HG03457 (cell line): ENCODE measurements at regions not wholly inside any gene's neighbourhood (a gene's known extent, or its start where the extent isn't known, plus 50 kb on each side); places are given as distances from the start of the nearest gene placed in this dataset.
"Not testable (repeated sequence)": the region's sequence is repeated elsewhere in the genome, so short reads cannot be mapped to it uniquely, and the experiment has no call there.

ENCODE experiments used
- ATAC-seq: cut with Tn5 transposase; IDR thresholded peaks from one replicate; pipeline ENCODE4 v1.9.1; 2021; ENCODE audit warnings: moderate number of reproducible peaks; ENCODE audit not compliant: unreplicated experiment

DNA sequence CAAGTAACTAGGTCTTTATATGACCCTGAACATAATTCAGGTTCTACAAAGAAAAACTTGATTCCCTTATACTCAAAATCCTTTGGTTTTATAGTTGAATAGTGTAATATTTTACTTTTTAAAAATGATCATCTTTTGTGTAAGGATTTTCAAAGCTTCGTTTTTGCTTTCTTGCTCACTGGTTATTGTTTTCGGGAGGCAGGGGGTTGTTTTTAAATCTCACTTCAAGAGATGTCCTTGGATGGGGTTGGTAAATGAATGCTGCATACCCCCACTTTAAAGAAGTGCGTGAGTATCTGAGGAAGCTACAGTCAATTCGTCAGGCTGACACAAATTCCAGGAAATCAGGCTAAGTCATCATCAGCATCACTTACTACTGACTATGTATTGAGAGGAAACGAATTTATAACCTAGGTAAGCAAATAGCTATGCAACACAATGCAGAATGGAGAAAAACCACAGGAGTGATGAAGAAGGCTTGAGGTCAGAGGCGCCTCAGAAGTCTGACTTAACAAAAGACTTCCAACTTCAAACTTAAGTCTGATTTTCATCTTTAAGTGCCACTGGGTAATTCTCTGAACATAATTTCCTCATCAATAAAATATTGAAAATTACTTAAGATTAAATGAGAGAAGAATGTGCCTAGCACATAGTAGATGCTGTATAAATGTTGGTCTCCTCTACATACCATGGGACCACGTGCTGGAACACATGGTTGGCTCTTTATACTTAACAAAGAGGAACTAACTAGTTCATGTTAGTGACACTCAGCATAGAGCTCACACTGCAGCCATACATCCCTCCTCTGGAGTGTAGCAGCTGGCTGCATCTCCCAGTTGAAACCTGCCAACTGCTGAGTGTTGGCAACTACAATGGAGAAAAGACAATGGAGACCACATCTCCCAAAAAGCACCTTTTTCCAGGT, 106.0 kb upstream of the KIF2A start:
- ATAC-seq: no peak

GRCh38 chr5:62206150-62206829, 99.7 kb upstream of the KIF2A start:
- no peak for ATAC-seq

DNA sequence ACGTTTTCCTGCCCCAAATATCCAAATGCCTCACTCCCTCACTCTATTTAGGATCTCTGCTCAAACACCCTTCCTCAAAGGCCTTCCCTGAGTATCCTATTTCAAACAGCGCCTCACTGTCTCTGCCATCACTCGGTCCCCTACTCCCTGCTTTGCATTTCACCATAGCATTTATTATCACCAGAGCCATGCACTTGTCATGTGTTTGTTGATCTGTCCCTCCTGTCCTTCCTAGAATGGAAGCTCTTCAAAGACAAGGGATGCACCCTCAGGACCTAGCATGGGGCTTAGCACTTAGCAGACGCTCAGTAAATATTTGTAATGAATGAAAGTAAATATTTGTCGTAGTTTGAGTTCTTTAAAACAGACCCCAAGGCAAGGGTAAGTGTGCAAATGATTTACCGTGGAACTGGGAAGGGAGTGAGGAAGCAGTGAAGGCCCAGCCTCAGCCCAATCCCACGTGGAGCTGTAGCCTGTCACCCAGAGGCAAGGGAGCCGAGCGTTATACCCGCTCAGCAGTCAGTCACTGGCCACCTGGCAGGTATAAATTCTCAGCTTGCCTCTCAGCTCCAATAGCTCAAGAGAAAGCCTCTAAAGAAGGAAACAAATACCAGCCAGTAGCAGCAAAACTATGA, 97.7 kb upstream of the KIF2A start:
- no peak for ATAC-seq

DNA sequence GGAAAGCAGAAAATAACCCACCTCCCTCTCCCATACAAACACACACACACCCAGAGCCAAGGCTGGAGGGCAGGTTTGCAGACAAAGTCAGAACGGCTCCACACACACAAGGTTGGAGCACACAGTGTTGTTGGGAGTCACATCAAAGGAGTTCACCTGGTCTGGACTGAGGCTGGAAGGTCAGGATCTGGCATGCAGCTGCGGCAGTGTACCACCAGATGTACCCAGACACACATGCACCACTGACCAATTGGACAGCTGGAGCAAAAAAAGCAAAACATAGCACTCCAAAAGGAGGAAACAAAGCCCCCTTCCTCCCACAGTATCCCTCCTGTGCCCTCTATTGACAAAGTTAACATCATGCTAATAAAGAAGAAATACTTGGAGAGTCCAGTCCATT, 94.6 kb upstream of the KIF2A start:
- no peak for ATAC-seq

GRCh38 chr5:62212648-62213047, 93.4 kb upstream of the KIF2A start:
- ATAC-seq: no peak

DNA sequence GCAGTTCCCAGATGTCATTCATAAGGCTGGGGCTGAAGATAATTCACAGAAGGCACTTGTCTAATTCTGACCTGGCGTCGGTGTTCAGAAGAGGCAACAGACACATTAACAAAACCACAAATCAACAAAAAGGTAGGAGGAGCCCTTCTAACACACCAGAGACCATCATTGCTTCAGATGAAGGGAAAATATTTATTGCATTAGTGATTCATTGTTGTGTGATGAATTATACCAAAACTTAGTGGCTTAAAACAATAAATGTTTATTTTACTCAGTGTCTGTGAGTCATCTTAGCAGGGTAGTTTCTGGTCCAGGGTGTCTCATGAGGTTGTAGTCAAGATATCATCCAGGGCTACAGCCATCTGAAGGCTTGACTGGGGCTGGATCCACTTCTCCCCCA, 91.3 kb upstream of the KIF2A start:
- ATAC-seq: no peak

GRCh38 chr5:62216603-62217002, 89.4 kb upstream of the KIF2A start:
- not testable (repeated sequence) for ATAC-seq

DNA sequence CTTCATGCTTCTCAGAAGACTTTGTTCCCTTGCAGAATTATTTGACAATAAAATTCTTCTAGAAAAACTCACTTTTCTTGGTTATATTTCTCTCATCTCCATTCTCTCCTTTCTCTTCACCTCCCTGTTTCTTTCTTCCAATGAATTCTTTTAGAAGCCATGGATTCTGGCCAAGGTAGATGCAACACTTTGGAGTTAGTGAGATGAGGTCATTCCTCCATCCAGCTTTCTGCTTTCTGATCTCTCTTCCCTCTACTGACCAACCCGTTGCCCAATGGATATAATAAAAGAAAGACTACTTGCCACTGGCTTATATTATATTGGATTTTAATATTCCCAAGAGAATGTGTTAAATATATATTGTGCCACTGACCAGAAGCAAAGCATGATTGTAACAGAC, 88.9 kb upstream of the KIF2A start:
- ATAC-seq: not testable (repeated sequence)

DNA sequence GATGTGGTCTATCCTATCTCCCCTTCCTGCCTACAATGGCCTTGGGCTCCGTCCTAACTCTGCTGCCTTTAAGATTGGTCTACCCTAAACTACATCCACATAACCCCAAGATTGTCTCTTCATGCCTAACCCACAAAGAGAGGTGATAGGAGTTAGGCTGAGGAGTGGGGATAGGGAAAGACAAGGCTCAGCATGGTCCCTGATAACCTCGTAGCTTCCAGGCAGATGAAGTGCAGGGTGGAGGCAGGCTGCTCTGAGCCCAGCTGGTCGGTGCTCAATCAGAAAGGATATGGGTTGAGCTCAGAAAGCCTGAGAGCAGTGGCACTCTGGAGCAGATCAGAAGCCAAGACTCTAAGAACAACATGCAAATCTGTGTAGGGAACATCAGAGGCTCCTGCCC, 87.1 kb upstream of the KIF2A start:
- ATAC-seq: not testable (repeated sequence)

DNA sequence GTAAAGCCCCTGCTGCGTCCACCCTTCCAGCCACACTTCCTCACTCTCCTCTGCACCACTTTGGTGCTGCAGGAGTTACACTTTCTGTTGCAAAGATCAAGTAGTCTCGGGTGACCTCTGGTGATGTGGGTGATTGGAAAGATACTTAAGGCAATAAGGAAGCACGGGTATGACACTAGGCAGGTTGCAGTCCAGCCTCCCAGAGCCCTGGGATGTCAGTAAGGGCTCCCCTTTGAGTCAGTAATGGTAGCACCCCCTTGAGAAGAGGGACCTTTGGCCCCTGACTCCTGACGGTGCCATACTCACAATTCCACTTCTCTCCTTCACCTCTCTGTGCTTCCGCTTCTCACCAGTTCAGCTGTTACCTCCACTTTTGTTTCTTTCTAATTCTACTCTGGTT, 84.1 kb upstream of the KIF2A start:
- not testable (repeated sequence) for ATAC-seq

DNA sequence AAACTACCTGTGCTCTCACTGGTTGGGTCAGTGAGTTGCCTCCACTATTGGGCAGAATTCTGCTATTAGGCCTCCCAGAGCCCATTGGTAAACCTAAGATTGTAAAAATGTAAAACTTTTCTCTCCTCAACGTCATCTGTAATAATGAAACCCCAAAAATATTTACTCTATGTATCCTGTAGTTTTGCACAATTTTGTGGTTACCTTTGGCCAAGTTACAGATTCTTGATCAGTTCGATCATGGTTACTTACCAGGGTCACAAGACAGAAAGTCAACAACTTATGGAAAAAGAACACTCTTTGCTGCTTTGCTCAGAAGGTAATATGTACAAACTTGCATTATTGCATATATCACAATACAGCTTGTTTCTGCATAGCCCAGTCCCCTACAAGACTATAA, 83.7 kb upstream of the KIF2A start:
- not testable (repeated sequence) for ATAC-seq

DNA sequence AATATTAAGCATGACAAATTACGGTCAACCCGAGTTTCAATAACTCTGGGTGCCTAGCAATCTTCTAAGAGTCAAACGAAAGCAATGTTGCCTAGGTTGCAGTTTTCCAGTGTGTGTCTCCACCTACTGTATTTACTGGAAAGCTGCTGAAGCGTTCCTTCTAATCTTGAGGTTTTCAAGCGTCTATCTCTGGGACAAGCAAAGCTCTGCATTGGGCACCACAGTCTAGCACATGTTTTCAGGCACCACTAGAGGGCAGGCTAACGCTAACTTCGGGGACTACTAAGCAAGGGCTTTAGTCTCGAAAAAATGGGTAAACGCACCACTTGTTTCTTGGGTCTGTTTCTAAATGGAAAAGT, 82.7 kb upstream of the KIF2A start:
- ATAC-seq: peak; percentile 90

GRCh38 chr5:62224987-62225601, 80.9 kb upstream of the KIF2A start:
- not testable (repeated sequence) for ATAC-seq

DNA sequence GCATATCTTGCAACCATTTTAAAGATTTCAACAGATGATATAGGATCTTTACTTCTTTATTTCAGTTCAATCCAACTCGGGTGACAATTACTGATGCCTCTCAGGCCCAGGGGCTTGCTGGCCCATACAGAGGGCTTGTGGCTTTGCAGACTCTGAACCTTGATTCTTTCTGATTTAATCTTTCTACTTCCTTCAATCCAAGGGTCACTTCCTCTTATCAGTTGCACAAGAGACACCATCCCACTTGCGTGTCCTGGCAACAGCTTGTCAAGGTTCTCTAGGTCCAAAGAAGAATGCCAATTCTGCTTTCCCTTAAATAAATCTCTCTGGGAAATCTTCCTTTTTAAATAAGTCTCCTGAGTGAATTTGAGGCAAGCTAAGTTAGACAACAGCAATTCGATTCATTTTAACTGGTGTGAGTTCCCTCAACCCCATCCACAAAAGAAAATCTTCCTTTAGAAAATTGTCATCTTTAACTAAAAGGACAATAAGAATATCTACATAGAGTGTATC, 75.1 kb upstream of the KIF2A start:
- ATAC-seq: not testable (repeated sequence)

DNA sequence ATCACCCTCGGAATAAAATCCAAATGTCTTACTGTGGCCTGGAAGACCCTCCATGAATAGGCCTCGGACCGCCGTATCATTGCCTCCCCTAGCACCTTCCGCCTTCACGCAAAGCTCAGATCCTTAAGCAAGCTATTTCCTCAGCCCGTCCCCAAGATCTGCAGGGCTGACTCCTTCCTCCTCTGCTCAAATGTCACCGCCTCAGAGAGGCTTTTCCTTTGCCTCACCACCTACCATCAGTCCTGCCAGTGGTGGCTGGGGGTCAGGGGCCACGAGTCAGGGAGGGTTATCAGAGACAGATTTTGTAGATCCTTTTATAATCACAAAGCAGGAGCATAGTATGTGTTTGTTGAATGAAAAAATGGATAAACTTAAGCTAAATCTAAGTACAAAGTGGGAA, 74.4 kb upstream of the KIF2A start:
- no peak for ATAC-seq

GRCh38 chr5:62232218-62232617, 73.8 kb upstream of the KIF2A start:
- ATAC-seq: not testable (repeated sequence)

DNA sequence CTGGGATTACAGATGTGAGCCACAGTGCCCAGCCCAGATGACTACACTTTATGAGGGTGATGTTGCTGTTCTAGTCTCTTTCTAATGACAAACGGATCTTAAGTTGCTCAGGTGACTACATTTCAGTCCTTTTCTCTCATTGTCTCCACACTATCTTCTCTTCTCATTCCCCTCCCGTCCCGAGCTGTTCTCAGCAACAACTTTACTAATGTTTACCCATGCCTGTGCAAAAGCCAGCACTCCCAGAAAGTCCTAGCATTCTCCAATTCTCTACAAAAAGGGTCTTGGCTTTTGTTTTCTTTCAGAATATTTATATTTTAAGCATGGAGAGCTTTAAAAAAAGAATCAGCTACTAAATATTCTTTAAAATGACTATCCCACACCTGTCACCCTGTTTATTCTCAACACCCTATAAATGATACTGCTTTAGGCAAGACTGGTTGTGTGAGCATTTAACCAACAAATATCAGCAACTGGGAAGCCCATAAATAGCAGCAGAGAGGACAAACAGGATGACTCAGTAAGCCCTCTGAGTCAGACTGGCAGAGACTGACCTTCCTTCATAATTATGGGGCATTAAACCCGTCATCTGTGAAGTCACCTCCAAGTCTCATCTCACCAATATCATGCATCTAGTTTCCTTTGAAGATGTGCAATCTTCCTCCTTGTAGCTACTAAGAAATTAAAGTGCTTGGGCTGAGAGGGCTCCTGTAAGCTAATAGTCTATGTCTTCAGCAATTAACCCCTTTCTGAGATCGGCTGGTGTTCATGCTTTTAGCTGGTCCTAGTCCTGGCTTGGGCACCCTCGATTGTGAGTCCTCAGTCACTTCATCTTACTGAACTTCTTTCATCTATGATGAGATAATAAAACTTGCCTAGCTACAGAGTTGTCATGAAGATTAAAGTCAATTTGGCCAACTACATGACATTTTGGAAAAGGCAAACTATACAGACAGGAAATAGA, 72.6 kb upstream of the KIF2A start:
- peak; percentile 79 for ATAC-seq

DNA sequence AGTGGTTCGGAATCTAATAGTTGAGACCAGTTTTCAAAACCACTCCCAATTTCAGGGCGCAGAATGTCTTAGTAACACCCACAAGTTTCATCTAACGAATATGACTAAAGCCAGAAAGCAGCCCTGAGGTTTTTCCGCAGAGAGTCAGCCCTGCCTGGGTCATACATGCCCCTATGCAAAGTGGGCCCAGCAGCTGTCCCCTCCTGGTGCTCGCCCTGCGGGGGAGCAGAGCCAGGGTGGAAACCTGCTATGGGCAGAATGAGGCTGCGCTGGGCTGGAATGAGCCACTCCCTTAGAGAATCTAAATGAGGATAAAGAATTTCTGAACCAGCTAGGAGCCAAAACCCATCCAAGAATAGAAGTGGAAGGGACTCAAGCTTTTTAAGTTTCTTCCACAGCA, 69.4 kb upstream of the KIF2A start:
- not testable (repeated sequence) for ATAC-seq

DNA sequence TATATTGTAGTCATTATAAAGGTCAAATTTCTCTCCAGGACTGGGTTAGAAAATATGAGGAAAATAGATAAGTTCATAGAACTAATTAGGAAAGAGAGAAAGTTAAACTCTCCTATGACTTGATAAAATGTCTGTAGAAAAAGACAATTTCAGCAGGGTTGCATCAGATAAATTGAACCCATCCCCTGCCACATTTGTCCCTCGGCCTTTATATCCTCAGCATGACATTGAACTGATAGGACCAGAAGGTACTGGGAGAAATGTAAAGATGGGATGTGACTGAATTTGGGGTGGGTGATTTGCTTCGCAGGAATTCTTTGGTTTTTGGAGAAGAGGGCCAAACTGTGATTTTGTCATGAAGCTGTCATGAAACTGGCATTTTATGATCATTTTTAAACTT, 68.1 kb upstream of the KIF2A start:
- not testable (repeated sequence) for ATAC-seq

- ATAC-seq: not testable (repeated sequence)
Observed at GRCh38 chr5:62238584-62238983, 67.4 kb upstream of the KIF2A start.
